ENCODE measurements at regions not wholly inside any gene's neighbourhood (a gene's known extent, or its start where the extent isn't known, plus 50 kb on each side); places are given as distances from the start of the nearest gene placed in this dataset.

- no peaks in the 10 kb centered on the region for H3K27me3 ChIP-seq (replicated peaks; ENCODE audit: control insufficient read depth, insufficient read depth, low read length)
- Mint-ChIP-seq H3K9me3 (ENCODE audit: unreplicated experiment) (no peaks in the 10 kb centered on the region), H3K4me3 (ENCODE audit: unreplicated experiment) (peak overlapping the region; percentile 14), H3K4me1 (ENCODE audit: low read depth, unreplicated experiment) (peaks cover 18% of the 10 kb centered on the region), H3K36me3 (ENCODE audit: insufficient read depth, unreplicated experiment) (no peaks in the 10 kb centered on the region), H3K27me3 (ENCODE audit: insufficient read depth, unreplicated experiment) (no peaks in the 10 kb centered on the region), H3K27ac (ENCODE audit: unreplicated experiment) (peak overlapping the region; percentile 24)
- H3K4me3 ChIP-seq (ENCODE audit: low read depth, low read length): no peak overlapping the region
- ChIA-PET POLR2A (no interaction called here), CTCF (no interaction called here)
- no TSS peak for BruUV-seq (replicated peaks)
- intact Hi-C loops (cut with micrococcal nuclease; ENCODE audit: unreplicated experiment): no loop called here
- no peaks in the 10 kb centered on the region for H3K36me3 ChIP-seq (ENCODE audit: control insufficient read depth, insufficient read depth, low read length)
- peaks cover 20% of the 10 kb centered on the region for H3K4me1 ChIP-seq
- DNase-seq: peak in 1 of 2 experiments; percentile 24
- H3K9me3 ChIP-seq: no peaks in the 10 kb centered on the region
- no peak for TF ChIP-seq CTCF (IDR thresholded peaks at IDR 0.05; ENCODE audit: insufficient read depth in 1 of 2, low read depth in 1 of 2, low read length in 1 of 2, severe bottlenecking in 1 of 2, unreplicated experiment in 1 of 2)
Measured at GRCh38 chr1:67896826-67897225, 63.6 kb upstream of the GNG12 start.

GRCh38 chr1:67894981-67895735 is 61.9 kb upstream of the GNG12 start:
- ChIA-PET POLR2A (no interaction called here), CTCF (no interaction called here)
- no peak overlapping the region for H3K27ac Mint-ChIP-seq (ENCODE audit: unreplicated experiment)
- H3K27me3 ChIP-seq (replicated peaks; ENCODE audit: control insufficient read depth, insufficient read depth, low read length): no peaks in the 10 kb centered on the region
- BruUV-seq (replicated peaks): no TSS peak
- intact Hi-C loops (cut with micrococcal nuclease; ENCODE audit: unreplicated experiment): no loop called here
- peaks cover 18% of the 10 kb centered on the region for H3K4me1 Mint-ChIP-seq (ENCODE audit: low read depth, unreplicated experiment)
- no peaks in the 10 kb centered on the region for H3K27me3 Mint-ChIP-seq (ENCODE audit: insufficient read depth, unreplicated experiment)
- no peak for TF ChIP-seq CTCF (IDR thresholded peaks at IDR 0.05; ENCODE audit: insufficient read depth in 1 of 2, low read depth in 1 of 2, low read length in 1 of 2, severe bottlenecking in 1 of 2, unreplicated experiment in 1 of 2)
- H3K4me3 Mint-ChIP-seq (ENCODE audit: unreplicated experiment): no peak overlapping the region
- no peak overlapping the region for H3K4me3 ChIP-seq (ENCODE audit: low read depth, low read length)
- H3K9me3 ChIP-seq: no peaks in the 10 kb centered on the region
- H3K9me3 Mint-ChIP-seq (ENCODE audit: unreplicated experiment): no peaks in the 10 kb centered on the region
- DNase-seq: no peak
- no peaks in the 10 kb centered on the region for H3K36me3 Mint-ChIP-seq (ENCODE audit: insufficient read depth, unreplicated experiment)
- no peaks in the 10 kb centered on the region for H3K36me3 ChIP-seq (ENCODE audit: control insufficient read depth, insufficient read depth, low read length)
- peaks cover 20% of the 10 kb centered on the region for H3K4me1 ChIP-seq

- intact Hi-C loops (cut with micrococcal nuclease; ENCODE audit: unreplicated experiment): no loop called here
- H3K4me3 Mint-ChIP-seq (ENCODE audit: unreplicated experiment): no peak overlapping the region
- DNase-seq: no peak
- Histone ChIP-seq H3K27me3 (replicated peaks; ENCODE audit: control insufficient read depth, insufficient read depth, low read length) (no peaks in the 10 kb centered on the region), H3K4me1 (peaks cover 14% of the 10 kb centered on the region), H3K4me3 (ENCODE audit: low read depth, low read length) (no peak overlapping the region), H3K9me3 (no peaks in the 10 kb centered on the region), H3K36me3 (ENCODE audit: control insufficient read depth, insufficient read depth, low read length) (no peaks in the 10 kb centered on the region)
- ChIA-PET CTCF (no interaction called here), POLR2A (no interaction called here)
- no peaks in the 10 kb centered on the region for H3K27me3 Mint-ChIP-seq (ENCODE audit: insufficient read depth, unreplicated experiment)
- no peaks in the 10 kb centered on the region for H3K9me3 Mint-ChIP-seq (ENCODE audit: unreplicated experiment)
- no peaks in the 10 kb centered on the region for H3K36me3 Mint-ChIP-seq (ENCODE audit: insufficient read depth, unreplicated experiment)
- peaks cover 18% of the 10 kb centered on the region for H3K4me1 Mint-ChIP-seq (ENCODE audit: low read depth, unreplicated experiment)
- BruUV-seq (replicated peaks): no TSS peak
- no peak overlapping the region for H3K27ac Mint-ChIP-seq (ENCODE audit: unreplicated experiment)
- TF ChIP-seq CTCF (IDR thresholded peaks at IDR 0.05; ENCODE audit: insufficient read depth in 1 of 2, low read depth in 1 of 2, low read length in 1 of 2, severe bottlenecking in 1 of 2, unreplicated experiment in 1 of 2): no peak
Measured at GRCh38 chr1:67893126-67893495, 59.8 kb upstream of the GNG12 start.
